HL-60 (cell line): ENCODE measurements at regions not wholly inside any gene's neighbourhood (a gene's known extent, or its start where the extent isn't known, plus 50 kb on each side); places are given as distances from the start of the nearest gene placed in this dataset.

Experiments
- DNase-seq, 2 experiments: peaks; one replicate each; pipeline ENCODE4 v3.0.0-alpha.2; 2010 to 2020; ENCODE audit warnings: low read depth in 1 of 2, low spot score in 1 of 2
- H3K27ac ChIP-seq: fragments of 250-450 bp; sonication (Bioruptor Pico); replicated peaks from 2 replicates; pipeline ENCODE4 v1.5.1; 2020; ENCODE audit warnings: mild to moderate bottlenecking, moderate library complexity
- H3K27me3 ChIP-seq: fragments of 250-450 bp; sonication (Bioruptor Pico); 2 replicates; pipeline ENCODE4 v1.5.1; 2021; ENCODE audit warnings: mild to moderate bottlenecking, moderate library complexity; ENCODE audit not compliant: insufficient read depth, poor library complexity, severe bottlenecking
- H3K4me3 ChIP-seq: replicated peaks from 2 replicates; pipeline ENCODE4 v1.5.1; 2011; ENCODE audit warnings: mild to moderate bottlenecking, control low read depth, low read length; ENCODE audit not compliant: insufficient read depth
- CTCF ChIP-seq: IDR thresholded peaks from one replicate; pipeline ENCODE4 v1.5.1; 2011; ENCODE audit warnings: low read length, control low read depth, inconsistent platforms; ENCODE audit not compliant: insufficient read depth
- GABPA ChIP-seq: IDR thresholded peaks from 2 replicates; pipeline ENCODE4 v1.6.1; 2012; ENCODE audit warnings: low read depth
- POLR2AphosphoS5 ChIP-seq: IDR thresholded peaks from 2 replicates; pipeline ENCODE4 v1.6.1; 2012; ENCODE audit warnings: low read depth
- REST ChIP-seq: IDR thresholded peaks from 2 replicates; pipeline ENCODE4 v1.6.1; 2012; ENCODE audit warnings: low read depth; ENCODE audit not compliant: insufficient replicate concordance
- SPI1 ChIP-seq: IDR thresholded peaks from 2 replicates; pipeline ENCODE4 v1.6.1; 2012; ENCODE audit warnings: low read depth, mild to moderate bottlenecking, borderline replicate concordance

- Histone ChIP-seq H3K27ac (no peak overlapping the region), H3K27me3 (no peaks in the 10 kb centered on the region), H3K4me3 (no peak overlapping the region)
- DNase-seq = no peak
- TF ChIP-seq GABPA (no peak), POLR2AphosphoS5 (no peak), REST (no peak), CTCF (no peak), SPI1 (no peak)
Observed at GRCh38 chr6:170128811-170129681, 161.8 kb downstream of the DLL1 start.

GRCh38 chr6:170128346-170128745 is 162.5 kb downstream of the DLL1 start:
- Histone ChIP-seq H3K27me3 (no peaks in the 10 kb centered on the region), H3K27ac (no peak overlapping the region), H3K4me3 (no peak overlapping the region)
- TF ChIP-seq SPI1 = no peak
- no peak for TF ChIP-seq GABPA
- TF ChIP-seq REST = no peak
- TF ChIP-seq POLR2AphosphoS5 = no peak
- no peak for TF ChIP-seq CTCF
- DNase-seq = no peak

- Histone ChIP-seq H3K4me3 (no peak overlapping the region), H3K27me3 (no peaks in the 10 kb centered on the region), H3K27ac (no peak overlapping the region)
- TF ChIP-seq REST = no peak
- no peak for TF ChIP-seq GABPA
- TF ChIP-seq SPI1 = no peak
- no peak for TF ChIP-seq CTCF
- TF ChIP-seq POLR2AphosphoS5 = no peak
- no peak for DNase-seq
Observed at GRCh38 chr6:170127151-170127550, 163.7 kb downstream of the DLL1 start.
